WERI-Rb-1 (cell line): ENCODE measurements at regions not wholly inside any gene's neighbourhood (a gene's known extent, or its start where the extent isn't known, plus 50 kb on each side); places are given as distances from the start of the nearest gene placed in this dataset.

ENCODE experiments used
- DNase-seq: peaks from one replicate; pipeline ENCODE4 v3.0.0-alpha.2; 2020
- H3K27ac ChIP-seq: fragments of 250-450 bp; sonication (Bioruptor Pico); 2 replicates; pipeline ENCODE4 v1.5.1; 2020; ENCODE audit warnings: mild to moderate bottlenecking, moderate library complexity
- H3K27me3 ChIP-seq: fragments of 250-450 bp; sonication (Bioruptor Pico); 2 replicates; pipeline ENCODE4 v1.5.1; 2021; ENCODE audit warnings: mild to moderate bottlenecking, low read depth, moderate library complexity; ENCODE audit not compliant: insufficient read depth, severe bottlenecking
- H3K36me3 ChIP-seq: fragments of 250-450 bp; sonication (Bioruptor Pico); 2 replicates; pipeline ENCODE4 v1.5.1; 2020; ENCODE audit warnings: mild to moderate bottlenecking, moderate library complexity
- H3K4me3 ChIP-seq: 2 replicates; pipeline ENCODE4 v1.5.1; 2011; ENCODE audit warnings: low read depth, mild to moderate bottlenecking, control low read depth, low read length
- H3K9me3 ChIP-seq: fragments of 250-450 bp; sonication (Bioruptor Pico); 2 replicates; pipeline ENCODE4 v1.5.1; 2021; ENCODE audit warnings: mild to moderate bottlenecking, moderate library complexity; ENCODE audit not compliant: severe bottlenecking
- CTCF ChIP-seq: IDR thresholded peaks from 2 replicates; pipeline ENCODE4 v1.5.1; 2011; ENCODE audit warnings: low read depth, mild to moderate bottlenecking, control low read depth, inconsistent platforms, low read length

- TF ChIP-seq CTCF: no peak
- Histone ChIP-seq H3K27ac (peak overlapping the region; percentile 80), H3K9me3 (no peaks in the 10 kb centered on the region), H3K4me3 (peak overlapping the region; percentile 74), H3K36me3 (peaks cover 4% of the 10 kb centered on the region; the same call in 1 of the 2 replicates), H3K27me3 (no peaks in the 10 kb centered on the region)
- DNase-seq: no peak
These were observed 56.6 kb upstream of the GSE1 start for GRCh38 chr16:85556456-85557082.

GRCh38 chr16:85557083-85557970, 55.8 kb upstream of the GSE1 start:
- Histone ChIP-seq H3K36me3 (peaks cover 4% of the 10 kb centered on the region; the same call in 1 of the 2 replicates), H3K27ac (peak overlapping the region; percentile 80), H3K9me3 (no peaks in the 10 kb centered on the region), H3K4me3 (peak overlapping the region; percentile 74), H3K27me3 (no peaks in the 10 kb centered on the region)
- DNase-seq: no peak
- no peak for TF ChIP-seq CTCF

- TF ChIP-seq CTCF: no peak
- DNase-seq: peak; percentile 57
- Histone ChIP-seq H3K27ac (peak overlapping the region; percentile 80), H3K9me3 (no peaks in the 10 kb centered on the region), H3K36me3 (peaks cover 4% of the 10 kb centered on the region; the same call in 1 of the 2 replicates), H3K27me3 (no peaks in the 10 kb centered on the region), H3K4me3 (peak overlapping the region; percentile 74)
These were observed 55.0 kb upstream of the GSE1 start for GRCh38 chr16:85557971-85558657.

- TF ChIP-seq CTCF: no peak
- no peaks in the 10 kb centered on the region for H3K27me3 ChIP-seq
- peaks cover 4% of the 10 kb centered on the region; the same call in 1 of the 2 replicates for H3K36me3 ChIP-seq
- DNase-seq: no peak
- no peak overlapping the region for H3K4me3 ChIP-seq
- peak overlapping the region; percentile 84 for H3K27ac ChIP-seq
- H3K9me3 ChIP-seq: no peaks in the 10 kb centered on the region
These were observed 52.2 kb upstream of the GSE1 start for GRCh38 chr16:85560932-85561247.

- peak overlapping the region; percentile 84 for H3K27ac ChIP-seq
- no peak overlapping the region; the same call in 1 of the 2 replicates for H3K4me3 ChIP-seq
These were observed 51.7 kb upstream of the GSE1 start for GRCh38 chr16:85561248-85562092.

More at GRCh38 chr16:85561248-85562092, 51.7 kb upstream of the GSE1 start:
- DNase-seq: no peak
- Histone ChIP-seq H3K9me3 (no peaks in the 10 kb centered on the region), H3K27me3 (no peaks in the 10 kb centered on the region), H3K36me3 (peaks cover 4% of the 10 kb centered on the region; the same call in 1 of the 2 replicates)
- TF ChIP-seq CTCF: no peak
